ENCODE measurements at regions not wholly inside any gene's neighbourhood (a gene's known extent, or its start where the extent isn't known, plus 50 kb on each side); places are given as distances from the start of the nearest gene placed in this dataset.

DNA sequence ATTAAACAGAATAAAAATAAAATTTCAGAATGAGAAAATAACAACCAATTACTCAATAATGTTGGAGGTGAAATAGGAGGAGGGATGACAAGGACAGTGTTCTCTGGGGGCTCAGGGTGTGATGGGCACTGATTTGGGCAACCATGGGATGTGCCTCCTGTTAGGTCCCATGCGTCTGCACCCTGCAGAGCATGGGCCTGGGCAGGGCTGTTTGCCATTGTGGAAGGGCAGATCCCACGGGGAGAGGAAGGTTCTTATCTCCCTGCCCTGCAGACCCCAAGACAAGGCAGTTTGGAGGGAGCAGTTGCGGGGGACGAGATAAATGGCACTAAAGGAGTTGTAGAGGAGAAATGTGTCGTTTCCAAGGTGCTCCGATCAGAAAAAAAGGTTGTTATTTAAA, 206.3 kb downstream of the THBS2 start:
- TF ChIP-seq POLR2A (IDR thresholded peaks at IDR 0.05; ENCODE audit: low read length): no peak
- TF ChIP-seq, protein P1, sequence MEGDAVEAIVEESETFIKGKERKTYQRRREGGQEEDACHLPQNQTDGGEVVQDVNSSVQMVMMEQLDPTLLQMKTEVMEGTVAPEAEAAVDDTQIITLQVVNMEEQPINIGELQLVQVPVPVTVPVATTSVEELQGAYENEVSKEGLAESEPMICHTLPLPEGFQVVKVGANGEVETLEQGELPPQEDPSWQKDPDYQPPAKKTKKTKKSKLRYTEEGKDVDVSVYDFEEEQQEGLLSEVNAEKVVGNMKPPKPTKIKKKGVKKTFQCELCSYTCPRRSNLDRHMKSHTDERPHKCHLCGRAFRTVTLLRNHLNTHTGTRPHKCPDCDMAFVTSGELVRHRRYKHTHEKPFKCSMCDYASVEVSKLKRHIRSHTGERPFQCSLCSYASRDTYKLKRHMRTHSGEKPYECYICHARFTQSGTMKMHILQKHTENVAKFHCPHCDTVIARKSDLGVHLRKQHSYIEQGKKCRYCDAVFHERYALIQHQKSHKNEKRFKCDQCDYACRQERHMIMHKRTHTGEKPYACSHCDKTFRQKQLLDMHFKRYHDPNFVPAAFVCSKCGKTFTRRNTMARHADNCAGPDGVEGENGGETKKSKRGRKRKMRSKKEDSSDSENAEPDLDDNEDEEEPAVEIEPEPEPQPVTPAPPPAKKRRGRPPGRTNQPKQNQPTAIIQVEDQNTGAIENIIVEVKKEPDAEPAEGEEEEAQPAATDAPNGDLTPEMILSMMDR (IDR thresholded peaks at IDR 0.05): no peak
- TF ChIP-seq RCOR1 (IDR thresholded peaks at IDR 0.05; ENCODE audit: low read depth, low read length): no peak
- no peak for TF ChIP-seq BHLHE40 (IDR thresholded peaks at IDR 0.05; ENCODE audit: low read depth, low read length)
- no peak for TF ChIP-seq CHD4 (IDR thresholded peaks at IDR 0.05; ENCODE audit: borderline replicate concordance)
- TF ChIP-seq CBX8 (IDR thresholded peaks at IDR 0.05): no peak
- no peak for TF ChIP-seq KDM1A (IDR thresholded peaks at IDR 0.05; ENCODE audit: low read depth)
- no peak for TF ChIP-seq EHF (CRISPR knock-in tag; IDR thresholded peaks at IDR 0.05)
- TF ChIP-seq, protein P2, sequence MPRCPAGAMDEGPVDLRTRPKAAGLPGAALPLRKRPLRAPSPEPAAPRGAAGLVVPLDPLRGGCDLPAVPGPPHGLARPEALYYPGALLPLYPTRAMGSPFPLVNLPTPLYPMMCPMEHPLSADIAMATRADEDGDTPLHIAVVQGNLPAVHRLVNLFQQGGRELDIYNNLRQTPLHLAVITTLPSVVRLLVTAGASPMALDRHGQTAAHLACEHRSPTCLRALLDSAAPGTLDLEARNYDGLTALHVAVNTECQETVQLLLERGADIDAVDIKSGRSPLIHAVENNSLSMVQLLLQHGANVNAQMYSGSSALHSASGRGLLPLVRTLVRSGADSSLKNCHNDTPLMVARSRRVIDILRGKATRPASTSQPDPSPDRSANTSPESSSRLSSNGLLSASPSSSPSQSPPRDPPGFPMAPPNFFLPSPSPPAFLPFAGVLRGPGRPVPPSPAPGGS (IDR thresholded peaks at IDR 0.05): no peak

Measured in A549 (cell line).